ENCODE measurements at regions not wholly inside any gene's neighbourhood (a gene's known extent, or its start where the extent isn't known, plus 50 kb on each side); places are given as distances from the start of the nearest gene placed in this dataset.

DNA sequence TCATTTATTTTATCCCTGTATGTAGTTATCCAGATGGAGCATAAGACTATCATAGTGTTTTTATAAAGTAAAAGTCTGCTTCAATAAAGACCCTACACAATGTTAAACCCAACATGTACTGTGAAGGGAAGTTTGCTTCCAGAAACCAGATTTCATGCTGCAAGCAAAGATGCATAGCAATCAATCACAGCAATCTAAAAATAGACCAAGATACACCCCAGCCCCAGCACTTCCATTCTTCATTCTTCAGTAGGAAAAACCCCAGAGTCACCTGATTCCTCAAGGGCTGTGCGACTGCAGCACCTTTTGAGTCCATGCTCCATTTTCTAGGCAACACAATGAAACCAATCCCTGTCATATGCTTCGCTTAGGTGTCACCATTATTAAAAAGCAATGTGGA lies 66.9 kb upstream of the PDE1C start:
- H3K4me3 ChIP-seq (replicated peaks; ENCODE audit: low read depth, low read length), result no peak overlapping the region
- no peak for DNase-seq (ENCODE audit: extremely low read depth, insufficient read length)
- H3K36me3 ChIP-seq (ENCODE audit: control insufficient read depth, insufficient read depth, low read length), result no peaks in the 10 kb centered on the region
- no peaks in the 10 kb centered on the region for H3K27me3 ChIP-seq (replicated peaks; ENCODE audit: control insufficient read depth, insufficient read depth, low read length)
- TF ChIP-seq CTCF (IDR thresholded peaks at IDR 0.05; ENCODE audit: insufficient read depth, low read length, poor library complexity, severe bottlenecking), result no peak

DNA sequence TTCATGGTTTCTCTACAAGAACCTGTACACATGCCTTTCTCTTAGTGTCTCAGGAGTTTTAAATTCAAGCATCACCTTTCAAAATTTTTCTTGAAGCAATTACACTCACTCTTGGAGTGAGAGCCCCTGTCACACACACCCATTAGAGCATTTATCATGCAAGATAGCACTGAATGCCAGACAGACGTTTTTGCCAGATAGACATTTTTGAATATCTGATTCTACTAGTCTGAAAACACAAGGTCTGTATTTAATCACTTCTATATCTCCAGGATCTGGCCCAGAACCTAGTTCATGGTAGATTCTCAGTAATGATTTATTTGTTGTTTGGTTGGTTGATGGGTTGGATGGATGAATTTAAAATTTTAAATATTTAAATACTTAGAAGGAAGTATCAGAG lies 60.9 kb upstream of the PDE1C start:
- Histone ChIP-seq H3K27me3 (replicated peaks; ENCODE audit: control insufficient read depth, insufficient read depth, low read length) (no peaks in the 10 kb centered on the region), H3K36me3 (ENCODE audit: control insufficient read depth, insufficient read depth, low read length) (no peaks in the 10 kb centered on the region), H3K4me3 (replicated peaks; ENCODE audit: low read depth, low read length) (no peak overlapping the region)
- no peak for TF ChIP-seq CTCF (IDR thresholded peaks at IDR 0.05; ENCODE audit: insufficient read depth, low read length, poor library complexity, severe bottlenecking)
- no peak for DNase-seq (ENCODE audit: extremely low read depth, insufficient read length)

GRCh38 chr7:32126843-32127242 lies 56.6 kb upstream of the PDE1C start:
- Histone ChIP-seq H3K36me3 (ENCODE audit: control insufficient read depth, insufficient read depth, low read length) (no peaks in the 10 kb centered on the region), H3K4me3 (replicated peaks; ENCODE audit: low read depth, low read length) (no peak overlapping the region), H3K27me3 (replicated peaks; ENCODE audit: control insufficient read depth, insufficient read depth, low read length) (no peaks in the 10 kb centered on the region)
- TF ChIP-seq CTCF (IDR thresholded peaks at IDR 0.05; ENCODE audit: insufficient read depth, low read length, poor library complexity, severe bottlenecking), result no peak
- no peak for DNase-seq (ENCODE audit: extremely low read depth, insufficient read length)
